K562 (cell line): ENCODE measurements at regions not wholly inside any gene's neighbourhood (a gene's known extent, or its start where the extent isn't known, plus 50 kb on each side); places are given as distances from the start of the nearest gene placed in this dataset.

Experiments
- ATAC-seq: fragments of 200-7000 bp; cut with Tn5 transposase; 3 replicates; pipeline ENCODE4 v1.9.1; 2020; ENCODE audit warnings: moderate library complexity
- BruUV-seq: library from RNA; stranded (reverse); fragments of 400-500 nt; replicated peaks from 2 replicates; lab custom pipeline; 2021; lab: Mats Ljungman, UMichigan
- CTCF ChIA-PET: fragments of 300-600 bp; formaldehyde crosslinking; extraction: SDS; loops from one replicate; lab custom pipeline; 2021; ENCODE audit warnings: low intra/inter-chr PET ratio; lab: Yijun Ruan, JAX
- POLR2A ChIA-PET: fragments of 300-600, 350-650 bp; sonication (Branson Sonifier 250); formaldehyde crosslinking; extraction: SDS; loops from one replicate; lab custom pipeline; 2021; ENCODE audit warnings: antibody characterized with exemption, inconsistent platforms; lab: Yijun Ruan, JAX
- DNase-seq, 4 experiments: peaks; one replicate each; pipeline versions ENCODE4 v3.0.0 to v3.0.0-alpha.2; 2011 to 2018; ENCODE audit warnings: low spot score in 3 of 4, mixed read lengths in 3 of 4; ENCODE audit errors: extremely low read depth in 1 of 4
- FAIRE-seq: peaks from 2 replicates; lab custom pipeline; 2011; peaks lifted over from hg19 to GRCh38; lab: Jason Lieb, UNC
- H2AFZ ChIP-seq: 2 replicates; pipeline ENCODE4 v1.6.0; 2011; ENCODE audit warnings: low read depth, low read length, control low read depth, inconsistent platforms
- H3K27ac ChIP-seq: fragments of 200-600 bp; 3 replicates; pipeline ENCODE4 v1.8.0; 2011; ENCODE audit warnings: low read depth, mild to moderate bottlenecking, control low read depth, inconsistent platforms, low read length, moderate library complexity, mixed read lengths; ENCODE audit errors: extremely low read depth
- H3K27me3 ChIP-seq, 2 experiments: fragments of 300-600 bp in 1 of 2; 2 replicates in 1 of 2; 3 replicates in 1 of 2; pipeline versions ENCODE4 v1.6.0 to v1.8.0; 2011; ENCODE audit warnings: inconsistent platforms in 2 of 2, low read length in 2 of 2, mild to moderate bottlenecking in 1 of 2, mixed read lengths in 1 of 2, moderate library complexity in 1 of 2; ENCODE audit not compliant: control insufficient read depth in 2 of 2, insufficient read depth in 2 of 2
- H3K36me3 ChIP-seq: fragments of 300-600 bp; 3 replicates; pipeline ENCODE4 v1.8.0; 2011; ENCODE audit warnings: mild to moderate bottlenecking, low read length, inconsistent platforms; ENCODE audit not compliant: control insufficient read depth, insufficient read depth
- H3K4me1 ChIP-seq, 2 experiments: fragments of 200-600 bp in 1 of 2; replicated peaks in 1 of 2; 2 replicates in 1 of 2; 3 replicates in 1 of 2; pipeline versions ENCODE4 v1.5.1 to v1.8.0; 2011; ENCODE audit warnings: inconsistent platforms in 2 of 2, low read length in 2 of 2, mild to moderate bottlenecking in 1 of 2, mixed read lengths in 1 of 2, moderate library complexity in 1 of 2; ENCODE audit not compliant: control insufficient read depth in 2 of 2, insufficient read depth in 2 of 2
- H3K4me2 ChIP-seq: 2 replicates; pipeline ENCODE4 v1.6.1; 2011; ENCODE audit warnings: low read length, control low read depth, inconsistent platforms, mixed read lengths; ENCODE audit not compliant: insufficient read depth
- H3K4me3 ChIP-seq: fragments of 200-600 bp; sonication (generic), shearing (Covaris generic); 2 replicates; pipeline ENCODE4 v1.5.1; 2016; ENCODE audit warnings: control low read depth, inconsistent platforms
- H3K79me2 ChIP-seq: fragments of 200-600 bp; 3 replicates; pipeline ENCODE4 v1.8.0; 2011; ENCODE audit warnings: low read length, inconsistent platforms; ENCODE audit not compliant: control insufficient read depth, insufficient read depth
- H3K9ac ChIP-seq, 2 experiments: 2 replicates each; pipeline versions ENCODE4 v1.6.0 to v1.6.1; 2011; ENCODE audit warnings: low read depth in 2 of 2, low read length in 2 of 2, control low read depth in 1 of 2, inconsistent platforms in 1 of 2, mild to moderate bottlenecking in 1 of 2, mixed read lengths in 1 of 2; ENCODE audit not compliant: insufficient read depth in 1 of 2
- H3K9me1 ChIP-seq: one replicate; pipeline ENCODE4 v1.6.0; 2011; ENCODE audit warnings: inconsistent platforms, mild to moderate bottlenecking, low read length, moderate library complexity; ENCODE audit not compliant: control insufficient read depth, insufficient read depth
- H3K9me3 ChIP-seq: replicated peaks from 2 replicates; pipeline ENCODE4 v1.5.1; 2011; ENCODE audit warnings: low read depth, low read length, inconsistent platforms; ENCODE audit not compliant: control insufficient read depth, insufficient read depth
- H4K20me1 ChIP-seq: replicated peaks from 2 replicates; pipeline ENCODE4 v1.6.1; 2011; ENCODE audit warnings: low read length, inconsistent platforms, mixed read lengths; ENCODE audit not compliant: control insufficient read depth, insufficient read depth
- CEBPZ ChIP-seq: fragments of 150-350 bp; IDR thresholded peaks from 2 replicates; pipeline ENCODE4 v1.6.1; 2014; ENCODE audit warnings: low read depth, mild to moderate bottlenecking, low read length, borderline replicate concordance
- PURB ChIP-seq: sonication (generic); formaldehyde crosslinking; IDR thresholded peaks from 2 replicates; pipeline ENCODE4 v1.9.0; 2021; ENCODE audit warnings: low read depth, mild to moderate bottlenecking, missing genetic modification reagents
- XRCC4 ChIP-seq: IDR thresholded peaks from one replicate; pipeline ENCODE4 v1.6.1; 2011; ENCODE audit not compliant: insufficient read depth, insufficient read length; ENCODE audit errors: extremely low read depth
- ZNF407 ChIP-seq: fragments of 450-650 bp; IDR thresholded peaks from 2 replicates; pipeline ENCODE4 v1.6.1; 2016; ENCODE audit warnings: low read depth
- WGBS: fragments of 100-300 bp; shearing (Covaris generic); methylation state at CpG from one replicate; pipeline ENCODE4 v1.1.6; 2016; ENCODE audit warnings: low coverage, mixed read lengths; ENCODE audit not compliant: insufficient coverage; ENCODE audit errors: missing lambda C conversion rate; 5-methylcytosine and 5-hydroxymethylcytosine counted together
- in situ Hi-C: fragments of 300-500 bp; cut with MboI; formaldehyde crosslinking; loops from 4 replicates; pipeline ENCODE4 v1.15.0; 2018; ENCODE audit warnings: inconsistent platforms, mixed read lengths
- intact Hi-C: fragments of 100-400 bp; cut with micrococcal nuclease; formaldehyde crosslinking; loops from 2 replicates; pipeline ENCODE4 v1.14.2; 2022

- TF ChIP-seq XRCC4 (no peak), PURB (CRISPR knock-in tag) (no peak), CEBPZ (no peak)
These were observed 321.4 kb downstream of the GADD45G start (continued) for GRCh38 chr9:89926167-89926566.

- Histone ChIP-seq H3K4me2 (no peak overlapping the region), H3K9me1 (no peaks in the 10 kb centered on the region), H4K20me1 (no peaks in the 10 kb centered on the region), H3K4me3 (no peak overlapping the region), H3K27ac (no peak overlapping the region), H2AFZ (no peak overlapping the region), H3K9me3 (no peaks in the 10 kb centered on the region), H3K36me3 (no peaks in the 10 kb centered on the region), H3K27me3 (peaks cover 0 to 14% of the 10 kb centered on the region in 2 experiments; a peak in 2 of 5 replicates), H3K9ac (no peak overlapping the region), H3K4me1 (no peaks in the 10 kb centered on the region; a peak in 1 of 5 replicates), H3K79me2 (no peaks in the 10 kb centered on the region)
- no TSS peak for BruUV-seq
- FAIRE-seq (no peak), DNase-seq (no peak), ATAC-seq (no peak)
- no peak for TF ChIP-seq ZNF407
- WGBS = 2% methylated on average over 4 of the region's 7 CpGs
- in situ Hi-C loops = no loop called here
- intact Hi-C loops = no loop called here
- ChIA-PET POLR2A (no interaction called here), CTCF (no interaction called here)
These were observed 321.9 kb downstream of the GADD45G start for GRCh38 chr9:89926691-89927220.
